HG03039 (cell line): ENCODE measurements at regions not wholly inside any gene's neighbourhood (a gene's known extent, or its start where the extent isn't known, plus 50 kb on each side); places are given as distances from the start of the nearest gene placed in this dataset.

Experiments used
- ATAC-seq: cut with Tn5 transposase; IDR thresholded peaks from one replicate; pipeline ENCODE4 v1.9.1; 2021; ENCODE audit warnings: mild to moderate bottlenecking, moderate library complexity; ENCODE audit not compliant: unreplicated experiment

DNA sequence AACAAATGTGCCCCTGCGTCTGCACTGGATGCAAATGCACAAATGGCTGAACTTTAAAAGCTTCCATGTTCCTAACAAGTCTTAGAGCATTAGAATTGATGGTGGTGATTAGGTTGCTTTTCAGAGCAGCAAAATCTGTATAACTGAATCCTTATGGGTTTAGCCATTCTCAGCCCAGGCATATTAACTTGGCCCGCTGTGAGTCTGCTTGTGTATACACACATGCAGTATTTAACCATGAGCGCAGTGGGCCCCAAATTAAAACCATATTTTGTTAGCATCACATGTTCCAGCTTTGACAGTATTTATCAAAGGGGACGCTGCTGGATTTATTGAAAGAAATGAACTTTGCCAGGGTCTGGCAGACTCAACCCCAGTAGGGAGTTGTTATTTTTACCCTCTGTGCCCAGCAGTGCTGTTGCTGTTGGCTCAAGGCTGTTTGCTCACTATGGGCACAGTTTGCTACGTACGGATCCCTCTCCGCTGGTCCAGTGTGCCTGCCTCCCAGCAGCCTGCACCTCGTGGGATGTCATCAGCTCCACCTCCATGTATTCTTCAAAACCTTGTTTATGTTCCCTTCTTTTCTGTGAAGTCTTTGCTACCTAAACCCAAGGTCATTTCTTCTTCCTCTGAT lies 144.7 kb downstream of the QRSL1 start:
- ATAC-seq: no peak

DNA sequence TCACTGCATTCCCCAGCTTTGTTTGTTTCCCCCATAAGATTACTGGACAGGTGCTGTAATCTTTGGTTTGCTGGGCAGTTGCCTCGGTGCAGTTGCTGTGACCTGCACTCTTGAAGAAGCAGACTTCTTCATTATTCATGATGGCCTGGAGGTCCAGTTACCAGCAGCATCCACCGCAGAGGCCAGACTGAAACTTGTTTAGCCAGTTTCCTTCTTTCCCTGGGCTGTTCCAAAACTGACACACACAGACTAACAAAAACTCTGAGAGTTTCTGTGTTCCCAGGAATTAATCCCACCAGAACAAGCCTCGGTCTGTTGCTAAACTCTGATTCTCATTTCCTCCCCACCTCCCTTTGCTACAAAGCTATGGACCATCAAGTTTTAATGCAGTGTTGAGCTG lies 144.1 kb downstream of the QRSL1 start:
- ATAC-seq: no peak

DNA sequence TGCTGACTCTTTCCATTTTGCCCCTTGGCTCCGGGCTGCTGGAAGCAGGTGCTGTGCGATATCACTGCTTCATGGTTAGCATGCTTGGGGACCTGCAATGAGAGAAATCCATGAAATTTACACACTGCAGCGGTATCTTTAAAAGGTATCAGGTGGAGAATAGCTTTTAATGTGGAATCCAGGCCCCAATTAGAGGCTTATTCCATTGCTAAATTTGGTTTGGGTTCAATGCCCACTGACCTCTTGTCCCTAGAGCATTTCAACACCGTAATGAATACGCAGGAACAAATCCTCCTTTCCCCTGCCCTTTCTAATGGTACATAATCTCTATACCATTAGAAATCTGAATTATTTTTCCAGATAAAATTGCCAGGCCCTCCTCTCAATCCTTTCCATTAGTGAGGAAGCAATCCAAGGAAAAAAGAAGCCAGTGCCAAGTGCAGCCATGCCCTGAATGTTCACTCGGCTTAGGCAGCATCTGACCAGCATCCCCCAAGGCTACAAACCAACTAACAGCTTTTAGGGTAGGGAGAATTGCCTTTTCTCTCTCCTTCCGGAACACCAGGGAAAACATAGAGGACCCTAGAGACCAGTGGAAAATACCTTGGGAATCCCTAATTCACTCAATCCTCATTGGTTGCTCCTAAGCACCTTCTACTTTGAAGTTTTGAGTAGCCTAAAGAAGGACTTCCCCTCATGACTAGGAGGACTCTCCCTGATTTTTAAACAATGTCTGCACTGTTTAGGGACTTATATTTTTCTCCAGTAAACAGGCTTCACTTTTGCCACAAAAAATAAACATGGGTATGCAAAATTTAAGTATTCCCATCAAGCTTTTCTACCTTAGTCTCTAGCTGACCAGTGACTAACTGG lies 143.1 kb downstream of the QRSL1 start:
- ATAC-seq: no peak

DNA sequence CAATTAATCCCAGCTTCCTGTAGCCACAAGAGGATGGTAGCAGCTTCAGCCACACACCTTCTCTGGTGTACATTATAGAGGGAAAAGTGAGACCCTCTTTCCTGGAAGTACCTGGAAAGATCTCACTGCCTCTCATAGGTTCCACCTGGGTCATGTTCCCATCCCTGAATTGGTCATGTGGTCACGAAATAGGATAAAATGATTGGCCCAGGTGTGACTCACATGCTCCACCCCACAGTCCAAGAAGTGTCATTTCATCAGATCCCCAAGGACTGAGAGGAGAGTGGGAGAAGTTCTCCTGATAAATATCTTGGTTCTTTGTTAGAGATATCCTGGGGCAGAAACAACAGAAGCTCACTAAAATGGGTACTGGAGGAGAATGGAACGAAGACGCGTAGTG lies 142.4 kb downstream of the QRSL1 start:
- ATAC-seq: no peak

DNA sequence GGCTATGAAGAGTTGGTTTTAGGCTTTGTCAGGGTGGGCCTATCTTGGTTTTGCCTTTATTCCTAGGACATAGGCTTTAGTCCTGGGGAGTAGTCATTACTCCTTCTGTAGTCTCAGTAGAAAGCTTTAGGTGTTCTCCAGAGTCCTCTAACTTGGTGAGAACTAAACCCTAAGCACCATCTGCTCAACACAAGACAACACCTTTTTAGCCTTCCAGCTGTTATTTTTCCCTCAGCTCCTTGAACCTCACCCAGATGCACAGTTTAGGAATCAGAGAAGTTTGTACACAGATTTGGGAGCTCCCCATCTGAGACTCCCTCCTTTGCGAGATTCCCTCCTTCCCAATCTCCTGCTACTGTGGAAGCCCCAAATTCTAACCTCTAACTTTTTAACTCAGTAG lies 141.3 kb downstream of the QRSL1 start:
- no peak for ATAC-seq

GRCh38 chr6:106770081-106770480 lies 140.7 kb downstream of the QRSL1 start:
- ATAC-seq: no peak

DNA sequence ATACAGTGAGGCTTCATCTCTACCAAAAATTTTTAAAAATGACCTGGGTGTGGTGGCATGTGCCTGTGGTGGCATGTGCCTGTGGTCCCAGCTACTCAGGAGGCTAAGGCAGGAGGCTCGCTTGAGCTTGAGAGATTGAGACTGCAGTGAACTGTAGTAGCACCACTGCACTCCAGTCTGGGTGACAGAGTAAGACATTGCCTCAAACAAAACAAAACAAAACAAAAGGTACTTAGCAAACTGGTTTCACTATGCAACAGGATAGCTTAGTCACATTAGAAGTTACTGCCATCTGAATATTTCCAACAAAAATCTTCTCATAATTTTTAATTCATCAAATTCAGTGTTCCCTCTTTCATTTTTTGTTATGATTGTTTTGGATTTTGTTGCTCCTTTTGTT lies 137.9 kb downstream of the QRSL1 start:
- no peak for ATAC-seq

GRCh38 chr6:106766201-106766600 lies 136.8 kb downstream of the QRSL1 start:
- no peak for ATAC-seq

GRCh38 chr6:106765496-106765895 lies 136.1 kb downstream of the QRSL1 start:
- no peak for ATAC-seq

GRCh38 chr6:106764353-106764980 lies 135.1 kb downstream of the QRSL1 start:
- ATAC-seq: no peak

GRCh38 chr6:106763361-106763760 lies 134.0 kb downstream of the QRSL1 start:
- ATAC-seq: no peak

DNA sequence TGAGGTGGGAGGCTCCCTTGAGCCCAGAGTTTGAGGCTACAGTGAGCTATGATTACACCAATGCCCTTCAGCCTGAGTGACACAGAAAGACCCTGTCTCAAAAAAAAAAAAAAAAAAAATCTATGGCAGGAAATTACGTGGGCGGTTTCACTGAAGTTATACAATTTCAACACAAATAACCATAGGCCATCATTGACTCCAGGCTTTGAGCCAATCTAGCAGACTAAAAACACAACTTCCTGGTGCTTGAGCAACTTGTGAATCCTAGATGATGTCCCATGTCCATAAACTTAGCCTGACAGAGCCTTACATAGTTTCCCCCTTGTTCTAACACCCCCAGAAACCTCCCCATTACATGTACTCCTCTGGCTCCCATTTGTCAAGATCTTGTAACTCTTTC lies 131.8 kb downstream of the QRSL1 start:
- ATAC-seq: no peak

- no peak for ATAC-seq
These were observed 129.7 kb downstream of the QRSL1 start for GRCh38 chr6:106759112-106759511.

GRCh38 chr6:106757722-106758467 lies 128.5 kb downstream of the QRSL1 start:
- no peak for ATAC-seq

GRCh38 chr6:106757267-106757666 lies 127.9 kb downstream of the QRSL1 start:
- ATAC-seq: no peak

GRCh38 chr6:106754215-106754614 lies 124.8 kb downstream of the QRSL1 start:
- no peak for ATAC-seq

DNA sequence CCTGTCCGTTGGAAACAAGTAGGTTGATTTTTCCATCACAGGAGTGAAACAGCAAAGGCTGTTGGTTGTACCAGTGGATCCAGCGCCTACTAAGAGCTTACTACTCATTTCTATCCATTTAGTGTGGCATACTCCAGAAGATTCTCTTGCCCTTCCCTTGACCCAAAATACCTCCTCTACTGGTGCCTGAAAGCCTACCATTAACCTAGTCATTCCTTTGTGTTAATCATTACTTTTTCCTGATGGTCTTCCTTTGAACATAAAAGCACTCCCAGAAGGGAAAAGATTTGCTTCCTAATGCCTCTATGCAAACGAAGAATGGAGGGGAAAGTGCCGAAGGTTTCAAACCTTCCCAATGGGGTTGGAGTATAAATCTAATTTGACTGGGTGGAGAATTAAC lies 123.3 kb downstream of the QRSL1 start:
- ATAC-seq: no peak

- no peak for ATAC-seq
These were observed 122.3 kb downstream of the QRSL1 start for GRCh38 chr6:106751501-106752252.

GRCh38 chr6:106750946-106751345 lies 121.6 kb downstream of the QRSL1 start:
- no peak for ATAC-seq

GRCh38 chr6:106750142-106750918 lies 121.0 kb downstream of the QRSL1 start:
- ATAC-seq: no peak
